Keratinocyte (primary cell): ENCODE measurements at regions not wholly inside any gene's neighbourhood (a gene's known extent, or its start where the extent isn't known, plus 50 kb on each side); places are given as distances from the start of the nearest gene placed in this dataset.
"Not testable (repeated sequence)": the region's sequence is repeated elsewhere in the genome, so short reads cannot be mapped to it uniquely, and the experiment has no call there.

ENCODE experiments used
- DNase-seq: peaks from one replicate; pipeline ENCODE4 v3.0.0-alpha.2; 2011; ENCODE audit warnings: low read depth, missing footprints, low spot score
- FAIRE-seq: peaks from 2 replicates; lab custom pipeline; 2011; peaks lifted over from hg19 to GRCh38; lab: Jason Lieb, UNC
- H2AFZ ChIP-seq: 2 replicates; pipeline ENCODE4 v1.6.0; 2012; ENCODE audit warnings: low read length, control low read depth, inconsistent platforms; ENCODE audit not compliant: control insufficient read depth
- H3K27ac ChIP-seq: 2 replicates; pipeline ENCODE4 v1.5.1; 2011; ENCODE audit warnings: low read length; ENCODE audit not compliant: control insufficient read depth, insufficient read depth
- H3K27me3 ChIP-seq: 3 replicates; pipeline ENCODE4 v1.6.0; 2011; ENCODE audit warnings: low read length; ENCODE audit not compliant: control insufficient read depth, insufficient read depth; ENCODE audit errors: extremely low read depth
- H3K36me3 ChIP-seq, 2 experiments: 2 replicates in 1 of 2; 3 replicates in 1 of 2; pipeline ENCODE4 v1.5.1; 2011; ENCODE audit warnings: low read length in 2 of 2, mild to moderate bottlenecking in 1 of 2; ENCODE audit not compliant: control insufficient read depth in 2 of 2, insufficient read depth in 2 of 2; ENCODE audit errors: extremely low read depth in 1 of 2
- H3K4me1 ChIP-seq: 3 replicates; pipeline ENCODE4 v1.5.1; 2011; ENCODE audit warnings: low read length; ENCODE audit not compliant: control insufficient read depth, insufficient read depth; ENCODE audit errors: extremely low read depth
- H3K4me2 ChIP-seq: 3 replicates; pipeline ENCODE4 v1.6.0; 2011; ENCODE audit warnings: low read depth, low read length; ENCODE audit not compliant: control insufficient read depth, insufficient read depth; ENCODE audit errors: extremely low read depth
- H3K4me3 ChIP-seq, 3 experiments: fragments of 200-600 bp in 1 of 3; sonication (generic) in 1 of 3; 2 replicates in 2 of 3; 3 replicates in 1 of 3; pipeline ENCODE4 v1.5.1; 2011 to 2016; ENCODE audit warnings: low read length in 3 of 3, mild to moderate bottlenecking in 3 of 3, control low read depth in 2 of 3, inconsistent platforms in 1 of 3, low read depth in 1 of 3, mixed read lengths in 1 of 3, mixed run types in 1 of 3, moderate library complexity in 1 of 3; ENCODE audit not compliant: control insufficient read depth in 2 of 3, insufficient read depth in 2 of 3; ENCODE audit errors: extremely low read depth in 1 of 3
- H3K79me2 ChIP-seq: 2 replicates; pipeline ENCODE4 v1.6.0; 2012; ENCODE audit warnings: low read length; ENCODE audit not compliant: control insufficient read depth, insufficient read depth
- H3K9ac ChIP-seq: 3 replicates; pipeline ENCODE4 v1.6.0; 2011; ENCODE audit warnings: low read length; ENCODE audit not compliant: control insufficient read depth, insufficient read depth; ENCODE audit errors: extremely low read depth
- H3K9me1 ChIP-seq: 3 replicates; pipeline ENCODE4 v1.6.0; 2011; ENCODE audit warnings: low read length; ENCODE audit not compliant: control insufficient read depth, insufficient read depth; ENCODE audit errors: extremely low read depth
- H3K9me3 ChIP-seq: 2 replicates; pipeline ENCODE4 v1.5.1; 2012; ENCODE audit warnings: low read depth, low read length; ENCODE audit not compliant: control insufficient read depth
- H4K20me1 ChIP-seq: 3 replicates; pipeline ENCODE4 v1.6.0; 2011; ENCODE audit warnings: low read length; ENCODE audit not compliant: control insufficient read depth, insufficient read depth; ENCODE audit errors: extremely low read depth
- EZH2 ChIP-seq: IDR thresholded peaks from one replicate; pipeline ENCODE4 v1.6.1; 2012; ENCODE audit warnings: inconsistent platforms, mild to moderate bottlenecking, low read length, moderate library complexity
- dilution Hi-C: fragments of 300-500 bp; cut with MboI; formaldehyde crosslinking; loops from one replicate; pipeline ENCODE4 v1.7.0; 2020; ENCODE audit warnings: low sequenced_read_pairs; ENCODE audit not compliant: extremely low pct_ligation_motif_present

- no peaks in the 10 kb centered on the region for H3K27me3 ChIP-seq
- no peak overlapping the region for H2AFZ ChIP-seq
- no peaks in the 10 kb centered on the region for H3K79me2 ChIP-seq
- H3K9ac ChIP-seq, result no peak overlapping the region
- dilution Hi-C loops, result no loop called here
- no peaks in the 10 kb centered on the region for H3K9me1 ChIP-seq
- no peak for FAIRE-seq
- no peaks in the 10 kb centered on the region for H3K36me3 ChIP-seq
- H3K4me1 ChIP-seq, result no peaks in the 10 kb centered on the region
- no peak overlapping the region for H3K4me3 ChIP-seq
- H3K27ac ChIP-seq, result no peak overlapping the region
- no peak for DNase-seq
- H3K9me3 ChIP-seq, result no peaks in the 10 kb centered on the region
- TF ChIP-seq EZH2, result no peak
- no peaks in the 10 kb centered on the region for H4K20me1 ChIP-seq
- no peak overlapping the region for H3K4me2 ChIP-seq
Observed at GRCh38 chr4:189664693-189665250, 275.9 kb upstream of the FRG1 start.

- H3K9ac ChIP-seq, H2AFZ ChIP-seq, H3K27ac ChIP-seq, H3K36me3 ChIP-seq, H3K9me1 ChIP-seq, H4K20me1 ChIP-seq, dilution Hi-C loops, FAIRE-seq, H3K9me3 ChIP-seq, H3K4me1 ChIP-seq, H3K27me3 ChIP-seq, DNase-seq, H3K4me2 ChIP-seq, H3K4me3 ChIP-seq, H3K79me2 ChIP-seq: not testable (repeated sequence)
Observed at GRCh38 chr4:189665712-189666305, 274.9 kb upstream of the FRG1 start.

- H3K4me1 ChIP-seq, H3K36me3 ChIP-seq, H3K9me1 ChIP-seq, FAIRE-seq, DNase-seq, H4K20me1 ChIP-seq, dilution Hi-C loops, H3K4me3 ChIP-seq, H2AFZ ChIP-seq, H3K27me3 ChIP-seq, H3K27ac ChIP-seq, H3K9me3 ChIP-seq, H3K4me2 ChIP-seq, H3K79me2 ChIP-seq, H3K9ac ChIP-seq: not testable (repeated sequence)
Observed at GRCh38 chr4:189667386-189667785, 273.3 kb upstream of the FRG1 start.

- FAIRE-seq, H3K79me2 ChIP-seq, H3K27ac ChIP-seq, DNase-seq, H3K4me1 ChIP-seq, H3K4me3 ChIP-seq, H4K20me1 ChIP-seq, H2AFZ ChIP-seq, H3K9me3 ChIP-seq, dilution Hi-C loops, H3K9me1 ChIP-seq, H3K4me2 ChIP-seq, H3K27me3 ChIP-seq, H3K9ac ChIP-seq, H3K36me3 ChIP-seq: not testable (repeated sequence)
Observed at GRCh38 chr4:189697675-189698245, 242.9 kb upstream of the FRG1 start.

GRCh38 chr4:189703000-189703399, 237.7 kb upstream of the FRG1 start:
- H3K9me1 ChIP-seq, H3K79me2 ChIP-seq, FAIRE-seq, H4K20me1 ChIP-seq, H3K4me3 ChIP-seq, H3K27ac ChIP-seq, H3K36me3 ChIP-seq, H3K4me2 ChIP-seq, DNase-seq, H3K9me3 ChIP-seq, H3K9ac ChIP-seq, H3K4me1 ChIP-seq, H3K27me3 ChIP-seq, H2AFZ ChIP-seq, dilution Hi-C loops: not testable (repeated sequence)
